ENCODE measurements at regions not wholly inside any gene's neighbourhood (a gene's known extent, or its start where the extent isn't known, plus 50 kb on each side); places are given as distances from the start of the nearest gene placed in this dataset.

DNA sequence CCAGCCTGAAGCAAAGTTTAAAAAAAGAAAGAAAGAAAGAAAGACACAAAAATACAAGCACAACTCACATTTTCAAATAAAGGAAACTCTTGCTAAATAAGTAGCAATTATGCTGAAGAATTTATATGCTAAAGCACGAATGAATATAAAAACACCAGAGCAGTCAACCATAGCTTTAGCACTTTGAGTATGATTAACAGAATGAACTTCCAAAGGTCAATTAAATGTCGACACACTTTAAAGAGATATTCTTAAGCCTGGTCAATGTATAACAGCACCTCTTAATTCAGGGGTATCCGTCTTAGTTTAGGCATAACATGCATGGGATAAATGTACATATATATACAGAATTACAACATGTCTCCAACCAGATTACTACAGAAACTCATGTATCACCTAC lies 125.9 kb downstream of the OGFRL1 start:
- intact Hi-C loops (cut with DNase I), result no loop called here
- no peak for DNase-seq

DNA sequence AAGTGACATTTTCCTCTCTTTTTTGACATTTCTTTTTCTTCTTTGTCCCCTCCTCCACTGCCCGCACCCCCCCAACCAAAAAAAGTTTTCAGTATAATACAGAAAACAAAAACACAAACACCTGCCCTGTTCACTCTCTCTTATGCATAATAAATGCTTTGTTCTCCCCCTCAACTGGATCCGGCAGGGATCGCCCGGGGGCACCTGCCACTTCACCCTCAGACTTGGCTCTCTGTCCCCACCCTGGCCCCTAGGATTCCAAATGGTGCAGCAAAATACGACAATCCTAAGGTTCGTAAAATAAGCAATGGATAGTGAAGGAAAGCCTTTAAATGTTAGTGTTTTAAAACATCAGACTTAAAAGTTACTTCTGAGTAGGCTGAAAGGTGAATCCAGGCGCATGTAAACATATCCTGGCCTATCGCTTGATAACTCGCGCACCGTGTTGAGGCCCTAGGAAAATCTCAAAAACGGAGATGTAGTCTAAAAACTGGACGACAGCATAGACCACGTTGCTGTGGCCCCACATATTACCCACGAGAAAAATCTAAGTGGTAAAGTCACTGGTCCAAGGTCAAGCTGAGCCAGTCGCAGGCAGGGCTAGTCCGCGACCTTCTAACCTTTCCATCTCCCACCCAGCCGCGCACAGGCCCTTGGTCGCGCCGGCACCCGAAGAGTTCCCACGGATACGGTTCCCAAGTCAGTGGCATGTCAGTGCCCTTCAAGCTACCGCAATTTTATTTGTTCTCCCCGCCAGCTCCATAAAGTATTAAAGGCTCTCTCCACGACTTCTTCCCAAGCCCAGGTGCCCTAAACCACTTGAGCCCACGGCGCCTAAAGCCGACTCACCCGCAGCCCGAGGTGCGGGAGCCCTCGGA lies 130.8 kb downstream of the OGFRL1 start:
- intact Hi-C loops (cut with DNase I), result no loop called here
- peak in 29 of 42 donors; percentile 8 to 59 (median 33) for DNase-seq

GRCh38 chr6:71420095-71420692 lies 131.6 kb downstream of the OGFRL1 start:
- DNase-seq, result peak in 41 of 42 donors; percentile 11 to 78 (median 56)
- intact Hi-C loops (cut with DNase I), result no loop called here

- intact Hi-C loops (cut with DNase I), result no loop called here
- DNase-seq, result peak; percentile 91 to 99 (median 98)
These were observed 132.2 kb downstream of the OGFRL1 start for GRCh38 chr6:71420693-71421328.

DNA sequence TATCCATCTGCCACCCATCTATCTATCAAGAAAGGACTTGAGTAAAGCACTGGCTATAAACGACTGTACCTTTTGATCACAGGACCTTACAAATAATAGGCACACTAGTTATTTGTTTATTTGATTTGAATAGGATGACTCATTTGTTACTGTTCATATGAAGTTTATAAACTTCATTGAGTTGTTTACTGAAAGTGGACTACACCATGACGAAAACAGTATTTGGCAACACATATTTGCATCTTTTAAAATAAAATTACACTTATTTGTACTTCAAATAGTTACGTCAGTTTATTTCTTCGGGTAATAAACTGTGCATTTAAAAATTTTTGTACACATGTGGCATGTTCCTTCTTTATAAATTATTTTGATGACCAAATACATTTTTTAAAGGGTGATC lies 133.0 kb downstream of the OGFRL1 start:
- DNase-seq, result no peak
- intact Hi-C loops (cut with DNase I), result no loop called here

GRCh38 chr6:71430018-71430417 lies 141.4 kb downstream of the OGFRL1 start:
- no peak for DNase-seq
- intact Hi-C loops (cut with DNase I), result no loop called here

DNA sequence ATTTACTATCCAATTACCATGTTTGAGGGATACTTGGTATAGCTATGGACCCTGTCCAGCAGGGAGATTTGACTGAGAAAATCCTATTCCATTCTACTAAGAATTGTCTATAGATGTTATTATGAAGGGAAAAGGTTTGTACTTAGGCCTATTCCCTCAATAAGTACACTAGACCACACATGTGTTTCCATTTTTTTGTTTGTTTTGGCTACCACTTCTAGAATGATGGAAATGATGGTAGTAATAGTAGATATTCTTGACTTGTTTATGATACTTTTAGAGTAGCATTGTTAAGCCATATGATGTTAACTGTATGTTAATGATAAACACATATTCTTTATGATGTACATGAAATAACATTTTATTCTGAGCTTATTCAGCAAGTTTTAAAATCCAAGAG lies 144.8 kb downstream of the OGFRL1 start:
- intact Hi-C loops (cut with DNase I), result no loop called here
- DNase-seq, result no peak

DNA sequence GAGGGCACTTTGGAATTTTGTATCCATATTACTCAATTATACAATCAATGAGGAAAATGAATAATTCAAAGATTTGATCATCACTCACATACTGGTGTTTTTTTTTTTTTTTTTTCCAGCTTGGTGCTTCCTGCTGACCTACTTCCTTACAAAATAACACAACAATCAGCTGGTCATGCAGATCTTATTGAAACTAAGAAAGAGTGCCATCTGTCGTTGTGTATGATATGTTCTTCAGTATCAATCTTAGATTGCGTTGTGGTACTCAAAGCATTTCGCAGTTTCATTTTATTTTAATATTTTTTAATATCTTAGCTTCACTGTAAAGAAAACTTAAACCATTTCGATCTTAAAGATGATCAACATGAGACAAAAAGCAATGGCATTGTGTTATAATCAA lies 155.6 kb downstream of the OGFRL1 start:
- intact Hi-C loops (cut with DNase I), result no loop called here
- DNase-seq, result no peak

- intact Hi-C loops (cut with DNase I), result no loop called here
- DNase-seq, result no peak
These were observed 157.4 kb downstream of the OGFRL1 start for GRCh38 chr6:71446057-71446456.

- intact Hi-C loops (cut with DNase I), result no loop called here
- DNase-seq, result peak in 1 of 42 donors; percentile 4
These were observed 157.9 kb downstream of the OGFRL1 start for GRCh38 chr6:71446470-71446869.

DNA sequence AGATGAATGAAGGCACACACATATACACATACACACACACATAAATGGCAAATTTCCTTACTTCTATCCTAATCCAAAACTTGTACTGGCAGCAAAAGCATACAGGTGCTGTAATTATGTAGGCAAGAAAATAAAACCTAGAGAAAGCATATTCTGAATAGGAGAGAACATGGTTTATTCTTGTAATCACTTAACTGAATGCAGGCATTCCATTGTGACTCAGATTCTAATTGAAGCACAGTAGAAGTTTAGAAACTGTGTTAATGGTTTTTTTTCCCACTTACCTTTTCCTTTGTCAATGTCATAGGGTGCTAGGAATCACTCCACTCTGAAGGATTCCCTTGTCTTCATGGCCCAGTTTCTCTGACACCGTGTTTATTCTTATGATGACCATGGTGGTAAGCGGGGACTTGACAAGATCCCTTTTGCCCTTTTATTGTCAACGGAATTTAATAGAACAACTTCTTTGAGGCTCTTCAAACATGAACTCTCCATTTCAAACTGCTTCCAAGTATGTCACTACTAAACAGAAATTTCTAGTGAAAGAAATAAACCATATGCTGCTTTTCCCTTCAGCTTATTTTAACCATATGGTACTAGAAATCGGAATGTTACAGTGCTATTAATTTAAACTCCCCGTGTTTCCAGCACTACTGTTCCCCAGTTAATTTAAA lies 164.2 kb downstream of the OGFRL1 start:
- intact Hi-C loops (cut with DNase I), result no loop called here
- no peak for DNase-seq

DNA sequence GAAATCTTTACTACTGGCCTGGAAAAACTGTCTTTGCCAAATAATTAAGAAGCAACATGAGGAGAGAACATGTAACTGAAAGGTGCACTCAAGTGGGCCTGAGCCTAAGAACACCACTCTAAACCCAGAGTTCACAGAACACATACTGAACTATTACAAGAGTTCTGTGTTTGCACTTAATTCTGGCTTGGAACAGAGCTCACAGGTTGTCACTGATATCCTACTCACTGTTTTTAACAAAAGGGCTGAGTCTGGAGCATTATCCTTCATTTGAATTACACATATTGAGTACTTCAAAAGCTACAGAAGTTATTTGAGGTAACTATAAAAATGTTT lies 164.7 kb downstream of the OGFRL1 start:
- no peak for DNase-seq
- intact Hi-C loops (cut with DNase I), result no loop called here

DNA sequence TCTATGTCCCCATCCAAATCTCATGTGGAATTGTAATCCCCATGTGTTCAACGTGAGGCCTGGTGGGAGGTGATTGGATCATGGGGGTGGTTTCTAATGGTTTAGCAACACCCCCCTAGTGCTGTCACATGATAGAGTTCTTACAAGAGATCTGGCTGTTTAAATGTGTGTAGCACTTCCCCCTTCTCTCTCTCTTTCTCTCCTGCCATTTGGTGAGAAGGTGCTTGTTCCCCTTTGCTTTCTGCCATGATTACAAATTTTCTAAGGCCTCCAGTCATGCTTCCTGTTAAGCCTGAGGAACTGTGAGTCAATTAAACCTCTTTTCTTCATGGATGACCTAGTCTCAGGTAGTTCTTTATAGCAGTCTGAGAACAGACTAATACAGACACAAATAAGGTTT lies 165.4 kb downstream of the OGFRL1 start:
- intact Hi-C loops (cut with DNase I), result no loop called here

GRCh38 chr6:71457929-71458328 lies 169.3 kb downstream of the OGFRL1 start:
- DNase-seq, result no peak
- intact Hi-C loops (cut with DNase I), result no loop called here

More for the DNA sequence above, 165.4 kb downstream of the OGFRL1 start:
- no peak for DNase-seq

GRCh38 chr6:71459162-71459561 lies 170.6 kb downstream of the OGFRL1 start:
- intact Hi-C loops (cut with DNase I), result no loop called here
- no peak for DNase-seq

- DNase-seq, result no peak
- intact Hi-C loops (cut with DNase I), result no loop called here
These were observed 172.3 kb downstream of the OGFRL1 start for GRCh38 chr6:71460933-71461332.

DNA sequence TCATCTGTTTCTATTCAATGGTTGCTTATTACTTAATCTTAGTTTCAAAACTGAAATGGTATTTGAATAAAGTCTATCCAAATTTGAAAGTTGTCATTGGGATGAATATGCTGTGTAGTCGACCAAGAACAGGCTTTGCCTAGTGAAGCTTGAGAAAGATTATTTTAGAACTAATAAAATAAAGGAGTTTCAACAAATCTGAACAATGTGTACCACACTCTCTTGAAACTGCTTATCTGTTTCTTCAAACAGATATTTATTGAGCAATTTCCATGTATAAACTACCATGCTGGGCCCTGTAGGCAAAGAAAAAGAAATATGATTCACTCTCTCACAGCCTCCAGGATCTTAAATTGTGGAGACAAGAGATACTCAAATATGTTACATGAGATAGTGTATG lies 174.4 kb downstream of the OGFRL1 start:
- DNase-seq, result no peak
- intact Hi-C loops (cut with DNase I), result no loop called here

GRCh38 chr6:71465096-71465495 lies 176.5 kb downstream of the OGFRL1 start:
- intact Hi-C loops (cut with DNase I), result no loop called here
- no peak for DNase-seq

GRCh38 chr6:71466362-71466761 lies 177.8 kb downstream of the OGFRL1 start:
- no peak for DNase-seq
- intact Hi-C loops (cut with DNase I), result no loop called here

DNA sequence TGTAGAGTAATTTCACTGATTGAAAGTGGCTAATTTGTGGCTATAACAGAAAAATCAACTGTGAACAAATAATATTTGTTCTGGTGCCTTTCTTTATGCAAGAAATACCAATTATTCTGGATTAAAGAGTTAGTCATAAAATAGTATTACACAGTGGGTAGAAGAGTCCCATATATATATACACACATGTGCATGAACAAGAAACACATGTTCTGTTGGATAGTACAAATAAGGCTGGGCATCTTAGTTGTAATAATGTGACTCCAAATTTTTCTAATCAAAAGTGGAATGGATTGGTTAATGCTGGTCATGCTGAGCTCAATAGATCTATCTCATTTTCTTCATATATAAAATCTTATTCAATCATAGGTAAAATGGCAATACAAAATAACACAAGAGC lies 179.4 kb downstream of the OGFRL1 start:
- intact Hi-C loops (cut with DNase I), result no loop called here
- no peak for DNase-seq
